ENCODE measurements at regions not wholly inside any gene's neighbourhood (a gene's known extent, or its start where the extent isn't known, plus 50 kb on each side); places are given as distances from the start of the nearest gene placed in this dataset.

DNA sequence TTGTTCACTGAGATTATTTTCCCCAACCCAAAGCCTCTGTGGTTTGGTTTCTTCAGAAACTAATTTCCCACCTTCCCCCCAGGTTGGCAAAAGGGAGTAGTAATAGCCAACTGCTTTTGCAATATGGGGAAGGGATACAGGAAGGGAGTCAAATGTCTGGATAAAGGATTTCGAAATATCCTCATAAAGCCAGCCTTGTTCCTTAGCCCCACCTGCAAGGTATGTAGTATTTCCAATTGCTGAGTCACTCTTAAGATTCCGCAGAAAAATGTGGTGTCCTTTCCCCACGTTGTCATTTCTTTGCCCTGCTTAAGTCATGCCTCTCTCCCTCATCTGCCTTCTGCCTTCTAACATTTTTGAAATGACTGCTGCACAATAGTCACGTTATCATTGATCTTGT is 138.8 kb upstream of the DCAF8L1 start:
- no peak for TF ChIP-seq POLR2A (IDR thresholded peaks at IDR 0.05)
- TF ChIP-seq EP300 (IDR thresholded peaks at IDR 0.05): no peak
- TF ChIP-seq, protein P1, sequence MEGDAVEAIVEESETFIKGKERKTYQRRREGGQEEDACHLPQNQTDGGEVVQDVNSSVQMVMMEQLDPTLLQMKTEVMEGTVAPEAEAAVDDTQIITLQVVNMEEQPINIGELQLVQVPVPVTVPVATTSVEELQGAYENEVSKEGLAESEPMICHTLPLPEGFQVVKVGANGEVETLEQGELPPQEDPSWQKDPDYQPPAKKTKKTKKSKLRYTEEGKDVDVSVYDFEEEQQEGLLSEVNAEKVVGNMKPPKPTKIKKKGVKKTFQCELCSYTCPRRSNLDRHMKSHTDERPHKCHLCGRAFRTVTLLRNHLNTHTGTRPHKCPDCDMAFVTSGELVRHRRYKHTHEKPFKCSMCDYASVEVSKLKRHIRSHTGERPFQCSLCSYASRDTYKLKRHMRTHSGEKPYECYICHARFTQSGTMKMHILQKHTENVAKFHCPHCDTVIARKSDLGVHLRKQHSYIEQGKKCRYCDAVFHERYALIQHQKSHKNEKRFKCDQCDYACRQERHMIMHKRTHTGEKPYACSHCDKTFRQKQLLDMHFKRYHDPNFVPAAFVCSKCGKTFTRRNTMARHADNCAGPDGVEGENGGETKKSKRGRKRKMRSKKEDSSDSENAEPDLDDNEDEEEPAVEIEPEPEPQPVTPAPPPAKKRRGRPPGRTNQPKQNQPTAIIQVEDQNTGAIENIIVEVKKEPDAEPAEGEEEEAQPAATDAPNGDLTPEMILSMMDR (IDR thresholded peaks at IDR 0.05): no peak
- Histone ChIP-seq H3K9me3 (no peaks in the 10 kb centered on the region), H3K36me3 (no peaks in the 10 kb centered on the region), H3K27ac (no peak overlapping the region), H3K4me1 (ENCODE audit: insufficient read depth) (no peaks in the 10 kb centered on the region), H3K27me3 (no peaks in the 10 kb centered on the region), H3K4me3 (no peak overlapping the region)
- intact Hi-C loops (cut with DNase I): no loop called here
- 55 to 63% (median 56%) methylated on average over 4 of the region's 4 CpGs for WGBS, 3 donors
- no peak for DNase-seq

- 29 to 44% (median 29%) methylated on average over 1 of the region's 1 CpG for WGBS, 3 donors
Measured at GRCh38 chrX:28108186-28108945, 127.1 kb upstream of the DCAF8L1 start.

DNA sequence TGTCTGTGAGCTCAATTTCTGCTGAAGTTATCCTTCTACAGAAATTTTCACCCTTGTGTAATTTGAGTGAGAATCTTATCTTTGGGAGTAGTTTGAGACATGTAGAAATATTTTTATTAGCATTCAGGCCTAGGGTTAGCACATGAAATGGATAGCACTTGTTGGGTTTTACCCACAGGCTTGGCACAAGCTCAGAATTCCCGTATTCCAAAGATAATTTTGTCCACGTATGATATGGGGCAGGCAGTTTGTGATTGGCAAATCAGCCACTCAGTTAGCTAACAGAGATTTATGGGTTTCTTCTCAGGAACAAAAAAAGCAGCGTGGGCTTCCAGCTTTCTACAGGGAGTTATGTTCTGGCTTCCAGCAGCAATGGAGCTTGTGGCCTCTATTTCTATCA is 117.9 kb upstream of the DCAF8L1 start:
- no peak overlapping the region for H3K27ac ChIP-seq
- H3K9me3 ChIP-seq: no peaks in the 10 kb centered on the region
- intact Hi-C loops (cut with DNase I): no loop called here
- no peaks in the 10 kb centered on the region for H3K27me3 ChIP-seq
- no peak for TF ChIP-seq POLR2A (IDR thresholded peaks at IDR 0.05)
- TF ChIP-seq, protein P1 (IDR thresholded peaks at IDR 0.05): no peak
- no peak for TF ChIP-seq EP300 (IDR thresholded peaks at IDR 0.05)
- H3K36me3 ChIP-seq: no peaks in the 10 kb centered on the region
- DNase-seq: no peak
- WGBS, 3 donors: 13 to 21% (median 19%) methylated on average over 3 of the region's 3 CpGs
- H3K4me3 ChIP-seq: no peak overlapping the region
- H3K4me1 ChIP-seq (ENCODE audit: insufficient read depth): no peaks in the 10 kb centered on the region

More at GRCh38 chrX:28108186-28108945, 127.1 kb upstream of the DCAF8L1 start:
- no peak for DNase-seq
- intact Hi-C loops (cut with DNase I): no loop called here
- H3K4me1 ChIP-seq (ENCODE audit: insufficient read depth): no peaks in the 10 kb centered on the region
- no peaks in the 10 kb centered on the region for H3K36me3 ChIP-seq
- H3K27ac ChIP-seq: no peak overlapping the region
- TF ChIP-seq, protein P1 (IDR thresholded peaks at IDR 0.05): no peak
- no peak for TF ChIP-seq POLR2A (IDR thresholded peaks at IDR 0.05)
- no peak for TF ChIP-seq EP300 (IDR thresholded peaks at IDR 0.05)
- H3K4me3 ChIP-seq: no peak overlapping the region
- H3K9me3 ChIP-seq: no peaks in the 10 kb centered on the region
- no peaks in the 10 kb centered on the region for H3K27me3 ChIP-seq

DNA sequence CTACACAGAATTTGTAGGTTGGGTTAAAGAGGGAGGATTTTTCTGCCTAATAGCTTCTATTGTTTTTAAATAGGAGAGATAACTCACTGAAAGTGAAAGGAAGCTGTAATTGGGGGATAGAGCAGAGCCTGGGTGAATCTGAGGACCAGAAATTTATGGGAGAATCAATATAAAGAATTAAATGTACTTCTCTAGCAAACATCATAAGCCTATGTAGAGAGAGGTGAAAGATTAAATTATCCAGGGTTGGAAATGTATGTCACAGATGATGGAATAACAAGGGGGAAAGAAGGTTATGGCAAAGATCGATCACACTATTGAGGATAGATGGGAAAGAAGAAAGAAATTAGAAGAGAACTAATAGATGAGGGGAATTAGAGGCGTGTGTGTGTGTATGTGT is 104.4 kb upstream of the DCAF8L1 start:
- Histone ChIP-seq H3K9me3 (no peaks in the 10 kb centered on the region), H3K36me3 (no peaks in the 10 kb centered on the region), H3K4me1 (ENCODE audit: insufficient read depth) (no peaks in the 10 kb centered on the region), H3K4me3 (no peak overlapping the region), H3K27ac (no peak overlapping the region), H3K27me3 (no peaks in the 10 kb centered on the region)
- intact Hi-C loops (cut with DNase I): no loop called here
- DNase-seq: no peak
- no peak for TF ChIP-seq EP300 (IDR thresholded peaks at IDR 0.05)
- TF ChIP-seq POLR2A (IDR thresholded peaks at IDR 0.05): no peak
- TF ChIP-seq, protein P1 (IDR thresholded peaks at IDR 0.05): no peak
- 62 to 75% (median 73%) methylated on average over 2 of the region's 2 CpGs for WGBS, 3 donors

Data from ovary (tissue), 7 donors.